Gastrocnemius medialis (tissue), 4 donors: ENCODE measurements at regions not wholly inside any gene's neighbourhood (a gene's known extent, or its start where the extent isn't known, plus 50 kb on each side); places are given as distances from the start of the nearest gene placed in this dataset.

ENCODE experiments used
- ATAC-seq, 2 donors: fragments of 150-250 bp; one replicate each; pipeline ENCODE4 v1.9.1; 2016
- DNase-seq, 2 donors: peaks; one replicate each; pipeline ENCODE4 v3.0.0-alpha.2; 2019
- H3K27ac ChIP-seq, 4 donors: fragments of 200-600 bp; sonication (generic); 1 replicate in 1 of 4; 2 replicates in 3 of 4; pipeline ENCODE4 v1.5.1; 2016 to 2018; ENCODE audit warnings: mild to moderate bottlenecking in 2 of 4, moderate library complexity in 1 of 4
- H3K27me3 ChIP-seq, 3 donors: fragments of 200-600 bp; sonication (generic) in 2 of 3; 1 replicate in 1 of 3; 2 replicates in 2 of 3; pipeline versions ENCODE4 v1.5.1 to v1.6.0; 2016 to 2019; ENCODE audit warnings: mild to moderate bottlenecking in 1 of 3, moderate library complexity in 1 of 3
- H3K36me3 ChIP-seq, 2 donors: fragments of 200-600 bp; sonication (generic) in 1 of 2; one replicate each; pipeline ENCODE4 v1.5.1; 2017 to 2018
- H3K4me1 ChIP-seq, 2 donors: fragments of 200-600 bp; sonication (generic) in 1 of 2; one replicate each; pipeline ENCODE4 v1.5.1; 2016 to 2017; ENCODE audit warnings: mild to moderate bottlenecking in 2 of 2
- H3K4me3 ChIP-seq, 4 donors: fragments of 200-600 bp; sonication (generic) in 3 of 4; 1 replicate in 1 of 4; 2 replicates in 3 of 4; pipeline ENCODE4 v1.5.1; 2016 to 2019; ENCODE audit warnings: mild to moderate bottlenecking in 2 of 4
- H3K9me3 ChIP-seq, 3 donors: fragments of 200-600 bp; sonication (generic) in 2 of 3; 1 replicate in 1 of 3; 2 replicates in 2 of 3; pipeline ENCODE4 v1.5.1; 2016 to 2019
- POLR2A ChIP-seq, 2 donors: fragments of 450-650 bp; IDR thresholded peaks; one replicate each; pipeline ENCODE4 v1.6.1; 2017; ENCODE audit warnings: antibody characterized with exemption in 2 of 2, mild to moderate bottlenecking in 2 of 2, moderate library complexity in 2 of 2
- in situ Hi-C, 4 donors: fragments of 200-750 bp; cut with MboI; loops; one replicate each; pipeline versions ENCODE4 v1.15.0 to v1.8.0; 2017; ENCODE audit warnings: low sequenced_read_pairs in 4 of 4
- intact Hi-C: fragments of 100-400 bp; cut with DNase I; formaldehyde crosslinking; loops from one replicate; pipeline ENCODE4 v1.15.1; 2023; ENCODE audit warnings: low total_unique reads
- TF ChIP-seq, protein P1 (sequence below), 5 experiments: fragments of 450-650 bp in 3 of 5; fragments of 200-600 bp in 2 of 5; sonication (generic) in 2 of 5; IDR thresholded peaks in 4 of 5; conservative IDR thresholded peaks in 1 of 5; 1 replicate in 4 of 5; 2 replicates in 1 of 5; pipeline ENCODE4 v1.5.1; 2016 to 2019; ENCODE audit warnings: antibody characterized with exemption in 5 of 5, mild to moderate bottlenecking in 3 of 5, moderate library complexity in 3 of 5

DNA sequence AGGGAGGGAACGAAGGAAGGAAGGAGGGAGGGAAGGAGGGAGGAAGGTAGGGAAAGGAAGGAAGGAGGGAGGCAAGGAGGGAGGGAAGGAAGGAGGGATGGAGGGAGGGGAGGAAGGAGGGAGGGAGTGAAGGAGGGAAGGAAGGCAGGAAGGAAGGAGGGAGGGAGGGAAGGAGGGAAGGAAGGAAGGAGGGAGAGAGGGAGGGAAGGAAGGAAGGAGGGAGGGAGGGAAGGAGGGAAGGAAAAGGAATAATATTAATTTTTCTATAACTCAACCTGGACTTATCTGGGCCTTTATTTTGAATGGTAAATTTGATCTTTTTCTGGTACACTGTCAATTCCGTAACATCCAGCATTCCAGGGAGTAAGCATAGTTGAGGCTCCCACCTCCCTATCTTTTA is 244.2 kb downstream of the SPRY1 start:
- Histone ChIP-seq H3K4me3 (no peak overlapping the region), H3K4me1 (no peaks in the 10 kb centered on the region), H3K27me3 (no peaks in the 10 kb centered on the region), H3K27ac (no peak overlapping the region), H3K9me3 (no peaks in the 10 kb centered on the region), H3K36me3 (no peaks in the 10 kb centered on the region)
- intact Hi-C loops, result no loop called here
- in situ Hi-C loops, result no loop called here
- no peak for TF ChIP-seq POLR2A (IDR thresholded peaks at IDR 0.05)
- TF ChIP-seq, protein P1, sequence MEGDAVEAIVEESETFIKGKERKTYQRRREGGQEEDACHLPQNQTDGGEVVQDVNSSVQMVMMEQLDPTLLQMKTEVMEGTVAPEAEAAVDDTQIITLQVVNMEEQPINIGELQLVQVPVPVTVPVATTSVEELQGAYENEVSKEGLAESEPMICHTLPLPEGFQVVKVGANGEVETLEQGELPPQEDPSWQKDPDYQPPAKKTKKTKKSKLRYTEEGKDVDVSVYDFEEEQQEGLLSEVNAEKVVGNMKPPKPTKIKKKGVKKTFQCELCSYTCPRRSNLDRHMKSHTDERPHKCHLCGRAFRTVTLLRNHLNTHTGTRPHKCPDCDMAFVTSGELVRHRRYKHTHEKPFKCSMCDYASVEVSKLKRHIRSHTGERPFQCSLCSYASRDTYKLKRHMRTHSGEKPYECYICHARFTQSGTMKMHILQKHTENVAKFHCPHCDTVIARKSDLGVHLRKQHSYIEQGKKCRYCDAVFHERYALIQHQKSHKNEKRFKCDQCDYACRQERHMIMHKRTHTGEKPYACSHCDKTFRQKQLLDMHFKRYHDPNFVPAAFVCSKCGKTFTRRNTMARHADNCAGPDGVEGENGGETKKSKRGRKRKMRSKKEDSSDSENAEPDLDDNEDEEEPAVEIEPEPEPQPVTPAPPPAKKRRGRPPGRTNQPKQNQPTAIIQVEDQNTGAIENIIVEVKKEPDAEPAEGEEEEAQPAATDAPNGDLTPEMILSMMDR (IDR thresholded peaks at IDR 0.05 in 4 of 5, conservative IDR thresholded peaks at IDR 0.05 in 1 of 5), result no peak
- DNase-seq (no peak), ATAC-seq (no peak)

DNA sequence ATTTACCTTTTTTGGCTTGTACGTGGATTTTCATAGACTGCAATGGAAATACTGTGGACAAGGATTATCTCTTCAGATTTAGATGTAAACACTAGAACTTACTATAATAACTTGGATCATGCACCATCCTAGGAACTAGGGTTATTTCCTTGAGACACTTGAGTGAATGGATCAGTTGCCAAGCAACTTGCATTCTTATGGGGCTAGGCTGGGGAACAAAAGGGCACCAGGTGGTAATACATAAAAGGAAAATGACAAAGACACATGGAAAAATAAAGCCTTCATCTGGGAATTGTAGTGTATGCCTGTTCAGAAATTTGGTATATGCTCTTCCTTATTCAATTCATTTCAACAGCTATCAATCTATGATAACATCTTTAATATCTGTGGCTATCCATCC is 247.1 kb downstream of the SPRY1 start:
- intact Hi-C loops, result no loop called here

DNA sequence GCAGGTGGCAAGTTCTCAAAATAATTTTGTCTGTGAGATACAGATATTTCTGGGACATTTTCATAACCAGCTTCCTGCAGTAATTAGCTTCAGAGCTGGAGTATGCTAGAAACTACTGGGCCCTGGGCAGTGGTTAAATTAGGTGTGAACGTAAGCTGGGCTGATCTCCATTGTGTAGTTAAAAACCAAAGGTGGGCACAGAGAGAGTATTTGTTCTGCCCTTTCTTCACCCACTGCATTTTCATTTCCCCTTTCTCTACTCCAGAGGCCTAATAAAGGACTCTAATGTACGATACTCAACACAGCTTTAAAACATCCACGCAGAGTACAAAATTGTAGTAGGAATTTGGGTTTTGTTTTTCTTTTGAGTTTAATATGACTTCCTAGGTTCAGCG is 252.7 kb downstream of the SPRY1 start:
- H3K4me3 ChIP-seq, result peak overlapping the region; percentile 19 to 33 (median 24)
- TF ChIP-seq, protein P1 (IDR thresholded peaks at IDR 0.05 in 4 of 5, conservative IDR thresholded peaks at IDR 0.05 in 1 of 5), result no peak
- TF ChIP-seq POLR2A (IDR thresholded peaks at IDR 0.05), result no peak
- H3K4me1 ChIP-seq, result peaks cover 32 to 41% of the 10 kb centered on the region in 2 donors
- H3K27me3 ChIP-seq, result no peaks in the 10 kb centered on the region
- DNase-seq (no peak), ATAC-seq (peak; percentile 8 to 22)
- H3K9me3 ChIP-seq, result no peaks in the 10 kb centered on the region
- no peaks in the 10 kb centered on the region for H3K36me3 ChIP-seq
- H3K27ac ChIP-seq, result peak overlapping the region; percentile 77 to 81 (median 78)
- intact Hi-C loops (loop anchor here (1.0 to 2.0 kb wide), 2 partner anchors 61 to 250 kb away; no protein-coding TSS in a partner anchor), in situ Hi-C loops (no loop called here)

More for the DNA sequence above, 247.1 kb downstream of the SPRY1 start:
- ATAC-seq (no peak), DNase-seq (no peak)
- Histone ChIP-seq H3K4me1 (peaks cover 0 to under 1% of the 10 kb centered on the region in 2 donors), H3K27ac (no peak overlapping the region), H3K27me3 (no peaks in the 10 kb centered on the region), H3K9me3 (no peaks in the 10 kb centered on the region), H3K4me3 (no peak overlapping the region), H3K36me3 (no peaks in the 10 kb centered on the region)
- no peak for TF ChIP-seq POLR2A (IDR thresholded peaks at IDR 0.05)
- TF ChIP-seq, protein P1 (IDR thresholded peaks at IDR 0.05 in 4 of 5, conservative IDR thresholded peaks at IDR 0.05 in 1 of 5), result no peak
- in situ Hi-C loops, result no loop called here

DNA sequence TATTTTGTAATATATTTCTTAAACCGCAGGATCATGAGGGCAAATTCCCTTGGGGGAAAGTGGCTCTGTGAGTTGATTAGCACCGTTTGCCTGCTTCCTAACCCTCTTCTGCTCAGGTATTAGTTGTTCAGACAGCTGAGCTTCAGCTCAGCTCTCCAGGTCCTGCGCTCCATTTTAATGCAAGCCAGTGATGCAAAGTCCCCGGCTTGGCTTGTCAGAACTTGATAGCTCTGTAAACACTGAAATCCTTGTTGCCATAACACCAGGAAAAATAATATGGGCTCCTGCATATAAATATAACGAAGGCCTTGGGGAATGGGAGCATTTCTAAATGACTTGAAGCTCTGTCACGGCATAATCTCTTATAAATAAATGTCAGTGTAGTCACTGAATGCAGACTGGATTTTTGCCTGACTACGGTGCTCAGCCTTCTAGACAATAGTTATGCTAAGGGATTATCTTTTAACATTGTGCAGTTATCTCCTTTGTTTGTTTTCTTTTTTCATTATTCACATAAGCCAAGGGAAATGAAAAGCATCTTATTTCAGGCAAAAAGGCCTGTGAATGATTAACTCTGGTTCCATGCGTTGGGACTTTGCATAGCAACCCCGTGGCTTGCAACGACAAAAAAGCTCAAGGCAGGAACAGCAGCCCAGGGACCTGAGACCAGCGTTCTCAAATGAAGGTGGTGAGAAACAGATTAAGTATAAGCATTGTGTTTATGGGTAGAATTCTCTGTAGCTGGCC is 253.2 kb downstream of the SPRY1 start:
- Histone ChIP-seq H3K4me1 (peaks cover 32 to 41% of the 10 kb centered on the region in 2 donors), H3K36me3 (no peaks in the 10 kb centered on the region), H3K27ac (peak overlapping the region; percentile 77 to 81 (median 78)), H3K9me3 (no peaks in the 10 kb centered on the region), H3K4me3 (peak overlapping the region; percentile 19 to 35 (median 30)), H3K27me3 (no peaks in the 10 kb centered on the region)
- ATAC-seq (peak; percentile 85 to 96), DNase-seq (peak; percentile 29 to 49)
- TF ChIP-seq, protein P1 (IDR thresholded peaks at IDR 0.05 in 4 of 5, conservative IDR thresholded peaks at IDR 0.05 in 1 of 5), result no peak
- peak in 1 of 2 donors; percentile 23 for TF ChIP-seq POLR2A (IDR thresholded peaks at IDR 0.05)
- in situ Hi-C loops (loop anchor here in 3 of 4 donors (10.0 to 25.0 kb wide), 3 partner anchors 85 to 238 kb away; no protein-coding TSS in a partner anchor), intact Hi-C loops (loop anchor here (1.0 to 2.0 kb wide), 2 partner anchors 62 to 251 kb away; no protein-coding TSS in a partner anchor)
